Mammary epithelial cell (primary cell): ENCODE measurements at regions not wholly inside any gene's neighbourhood (a gene's known extent, or its start where the extent isn't known, plus 50 kb on each side); places are given as distances from the start of the nearest gene placed in this dataset.

Experiments
- EZH2 ChIP-seq: IDR thresholded peaks from 2 replicates; pipeline ENCODE4 v1.6.1; 2012; ENCODE audit warnings: low read length, inconsistent platforms, borderline replicate concordance
- TF ChIP-seq, protein P1 (sequence below), 2 donors: IDR thresholded peaks in 1 of 2; conservative IDR thresholded peaks in 1 of 2; 2 replicates each; pipeline ENCODE4 v1.5.1; 2011 to 2012; ENCODE audit warnings: inconsistent platforms in 2 of 2, low read length in 2 of 2, mild to moderate bottlenecking in 2 of 2, control low read depth in 1 of 2, low read depth in 1 of 2; ENCODE audit not compliant: insufficient read depth in 1 of 2; ENCODE audit errors: extremely low read depth in 1 of 2

DNA sequence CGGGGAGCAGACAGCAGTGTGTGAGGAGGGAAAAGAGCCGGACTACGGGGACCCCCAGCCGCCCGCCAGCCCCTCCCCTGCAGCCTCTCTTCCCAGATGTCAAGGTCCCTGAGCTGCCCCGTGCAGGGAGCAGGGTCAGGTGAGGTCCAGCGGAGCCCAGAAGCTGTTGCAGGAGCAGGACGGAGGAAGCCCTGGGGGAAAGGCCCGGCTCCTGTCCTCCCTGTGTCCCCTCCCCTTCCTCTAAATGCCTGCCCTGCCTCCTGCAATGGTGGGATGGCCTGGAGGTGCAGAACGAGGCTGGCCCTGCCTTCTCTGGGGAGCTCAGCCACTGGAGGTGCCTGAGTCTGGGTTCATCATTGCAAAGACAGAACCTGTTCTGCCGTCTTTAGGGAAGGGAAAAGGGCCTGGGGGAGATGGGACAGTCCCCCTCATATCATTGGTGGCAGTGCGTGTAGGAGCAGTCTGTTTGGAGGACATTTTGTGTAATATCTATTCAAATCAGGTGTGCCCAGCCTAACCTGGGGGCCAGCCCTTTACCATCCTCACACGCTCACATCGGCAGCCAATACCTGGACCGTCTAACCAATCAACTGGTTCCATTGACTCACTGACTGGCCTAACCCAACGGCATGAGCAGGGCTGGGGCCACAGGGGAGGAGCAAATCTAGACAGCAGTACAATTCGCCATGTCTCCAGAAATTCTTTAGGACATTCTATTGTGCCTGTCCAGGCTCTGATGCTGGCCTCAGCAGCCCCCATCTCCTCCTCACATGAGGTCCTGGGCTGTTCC, 364.1 kb upstream of the SFSWAP start:
- no peak for TF ChIP-seq EZH2
- TF ChIP-seq, protein P1, sequence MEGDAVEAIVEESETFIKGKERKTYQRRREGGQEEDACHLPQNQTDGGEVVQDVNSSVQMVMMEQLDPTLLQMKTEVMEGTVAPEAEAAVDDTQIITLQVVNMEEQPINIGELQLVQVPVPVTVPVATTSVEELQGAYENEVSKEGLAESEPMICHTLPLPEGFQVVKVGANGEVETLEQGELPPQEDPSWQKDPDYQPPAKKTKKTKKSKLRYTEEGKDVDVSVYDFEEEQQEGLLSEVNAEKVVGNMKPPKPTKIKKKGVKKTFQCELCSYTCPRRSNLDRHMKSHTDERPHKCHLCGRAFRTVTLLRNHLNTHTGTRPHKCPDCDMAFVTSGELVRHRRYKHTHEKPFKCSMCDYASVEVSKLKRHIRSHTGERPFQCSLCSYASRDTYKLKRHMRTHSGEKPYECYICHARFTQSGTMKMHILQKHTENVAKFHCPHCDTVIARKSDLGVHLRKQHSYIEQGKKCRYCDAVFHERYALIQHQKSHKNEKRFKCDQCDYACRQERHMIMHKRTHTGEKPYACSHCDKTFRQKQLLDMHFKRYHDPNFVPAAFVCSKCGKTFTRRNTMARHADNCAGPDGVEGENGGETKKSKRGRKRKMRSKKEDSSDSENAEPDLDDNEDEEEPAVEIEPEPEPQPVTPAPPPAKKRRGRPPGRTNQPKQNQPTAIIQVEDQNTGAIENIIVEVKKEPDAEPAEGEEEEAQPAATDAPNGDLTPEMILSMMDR (conservative IDR thresholded peaks at IDR 0.05 in 1 of 2, IDR thresholded peaks at IDR 0.05 in 1 of 2; ENCODE audit: extremely low read depth in 1 of 2, insufficient read depth in 1 of 2, low read depth in 1 of 2, low read length in 2 of 2), result no peak
